Activated T-cell treated with anti-CD3 and anti-CD28 coated beads, Interleukin-2, amount 50 U/mL, for 72 hours (primary cell): ENCODE measurements at regions not wholly inside any gene's neighbourhood (a gene's known extent, or its start where the extent isn't known, plus 50 kb on each side); places are given as distances from the start of the nearest gene placed in this dataset.

ENCODE experiments used
- ATAC-seq, 2 donors: fragments of 150-1000 bp; cut with Tn5 transposase; replicated peaks in 1 of 2; 2 replicates each; pipeline ENCODE4 v1.10.0; 2021; ENCODE audit warnings: moderate library complexity in 2 of 2, mild to moderate bottlenecking in 1 of 2
- DNase-seq, 2 donors: peaks; one replicate each; pipeline ENCODE4 v3.0.0; 2021 to 2022; ENCODE audit warnings: mixed read lengths in 1 of 2
- H3K27ac Mint-ChIP-seq: one replicate; pipeline ENCODE4 v1.8.0; 2022; ENCODE audit warnings: mild to moderate bottlenecking, moderate library complexity, mixed read lengths
- H3K27me3 Mint-ChIP-seq: one replicate; pipeline ENCODE4 v1.8.0; 2022; ENCODE audit warnings: low read depth, mixed read lengths
- H3K36me3 Mint-ChIP-seq, 2 donors: one replicate each; pipeline ENCODE4 v1.8.0; 2022; ENCODE audit warnings: mixed read lengths in 2 of 2, mild to moderate bottlenecking in 1 of 2; ENCODE audit not compliant: insufficient read depth in 2 of 2
- H3K4me1 Mint-ChIP-seq: one replicate; pipeline ENCODE4 v1.8.0; 2022; ENCODE audit warnings: low read depth, mixed read lengths
- H3K4me3 Mint-ChIP-seq, 2 donors: one replicate each; pipeline ENCODE4 v1.8.0; 2022; ENCODE audit warnings: mild to moderate bottlenecking in 2 of 2, mixed read lengths in 2 of 2, moderate library complexity in 2 of 2
- H3K9me3 Mint-ChIP-seq, 2 donors: one replicate each; pipeline ENCODE4 v1.8.0; 2022; ENCODE audit warnings: mixed read lengths in 2 of 2

GRCh38 chr6:133753756-133754155 is 135.2 kb upstream of the TCF21 start:
- no peak overlapping the region for H3K27ac Mint-ChIP-seq

GRCh38 chr6:133754298-133754697 is 134.6 kb upstream of the TCF21 start:
- Mint-ChIP-seq H3K4me3 (no peak overlapping the region), H3K36me3 (no peaks in the 10 kb centered on the region), H3K9me3 (no peaks in the 10 kb centered on the region), H3K27ac (no peak overlapping the region), H3K27me3 (peaks cover 7% of the 10 kb centered on the region), H3K4me1 (no peaks in the 10 kb centered on the region)
- no peak for ATAC-seq
- DNase-seq, result no peak

More at GRCh38 chr6:133753756-133754155, 135.2 kb upstream of the TCF21 start:
- Mint-ChIP-seq H3K4me1 (no peaks in the 10 kb centered on the region), H3K36me3 (no peaks in the 10 kb centered on the region), H3K27me3 (peaks cover 7% of the 10 kb centered on the region), H3K4me3 (no peak overlapping the region), H3K9me3 (no peaks in the 10 kb centered on the region)
- ATAC-seq, result no peak
- DNase-seq, result no peak

- Mint-ChIP-seq H3K36me3 (no peaks in the 10 kb centered on the region), H3K27ac (no peak overlapping the region)
These were observed 132.7 kb upstream of the TCF21 start for GRCh38 chr6:133756078-133756695.

DNA sequence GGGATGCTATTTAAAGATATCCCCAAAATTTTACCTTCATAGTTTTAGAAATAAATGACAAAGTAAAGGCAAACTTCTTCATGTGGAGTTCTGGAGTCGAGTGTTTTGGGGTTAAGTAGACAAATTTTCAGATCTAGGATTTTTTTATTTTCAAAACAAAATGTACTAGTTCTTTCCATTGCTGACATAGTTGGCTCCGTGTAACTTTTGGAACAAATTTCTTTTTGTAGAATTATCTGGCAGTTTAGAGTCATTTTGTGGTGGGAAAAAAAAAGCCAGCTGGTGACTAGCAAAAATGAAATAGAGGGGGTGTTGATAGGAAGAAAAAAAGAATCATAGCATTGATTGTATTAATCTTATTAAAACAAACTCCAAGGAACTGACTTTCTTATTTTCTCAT is 131.6 kb upstream of the TCF21 start:
- no peak for ATAC-seq
- Mint-ChIP-seq H3K9me3 (no peaks in the 10 kb centered on the region), H3K4me3 (no peak overlapping the region), H3K27me3 (peaks cover 14% of the 10 kb centered on the region), H3K4me1 (no peaks in the 10 kb centered on the region), H3K27ac (no peak overlapping the region), H3K36me3 (no peaks in the 10 kb centered on the region)
- no peak for DNase-seq

More at GRCh38 chr6:133756078-133756695, 132.7 kb upstream of the TCF21 start:
- DNase-seq (no peak), ATAC-seq (no peak)
- peaks cover 14% of the 10 kb centered on the region for H3K27me3 Mint-ChIP-seq
- no peak overlapping the region for H3K4me3 Mint-ChIP-seq
- H3K9me3 Mint-ChIP-seq, result no peaks in the 10 kb centered on the region
- no peaks in the 10 kb centered on the region for H3K4me1 Mint-ChIP-seq

DNA sequence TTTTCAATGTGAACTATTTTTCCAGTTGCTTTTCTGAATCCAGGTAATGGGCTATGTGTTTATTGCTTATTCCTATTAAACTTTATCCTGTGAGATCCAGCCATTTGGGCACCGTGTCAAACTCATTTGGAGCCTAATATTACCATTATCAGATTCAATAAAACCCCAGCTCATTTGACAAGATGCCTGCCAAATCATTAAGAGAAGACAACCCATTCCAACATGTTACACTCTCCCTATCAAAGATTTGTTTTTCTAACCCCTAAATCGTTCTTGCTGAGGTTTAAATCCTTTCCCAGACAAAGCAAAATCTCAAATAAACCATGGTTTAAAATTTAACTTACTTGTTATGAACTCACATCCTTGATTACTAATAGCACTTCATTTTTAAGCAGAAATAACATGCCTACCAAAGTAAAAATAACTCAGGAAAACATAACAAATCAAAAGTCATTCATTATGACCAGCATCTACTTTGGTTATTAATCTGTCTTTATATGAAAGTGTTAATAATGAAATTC is 130.0 kb upstream of the TCF21 start:
- peaks cover 17% of the 10 kb centered on the region for H3K27me3 Mint-ChIP-seq
- no peak overlapping the region for H3K27ac Mint-ChIP-seq
- no peaks in the 10 kb centered on the region for H3K9me3 Mint-ChIP-seq
- H3K4me1 Mint-ChIP-seq, result no peaks in the 10 kb centered on the region
- H3K4me3 Mint-ChIP-seq, result no peak overlapping the region
- no peak for ATAC-seq
- H3K36me3 Mint-ChIP-seq, result no peaks in the 10 kb centered on the region
- no peak for DNase-seq

GRCh38 chr6:133759524-133759923 is 129.4 kb upstream of the TCF21 start:
- Mint-ChIP-seq H3K27me3 (peaks cover 23% of the 10 kb centered on the region), H3K27ac (no peak overlapping the region), H3K4me3 (no peak overlapping the region), H3K36me3 (no peaks in the 10 kb centered on the region), H3K4me1 (no peaks in the 10 kb centered on the region), H3K9me3 (no peaks in the 10 kb centered on the region)
- no peak for ATAC-seq
- no peak for DNase-seq

GRCh38 chr6:133761706-133762105 is 127.2 kb upstream of the TCF21 start:
- DNase-seq (no peak), ATAC-seq (no peak)
- H3K9me3 Mint-ChIP-seq, result no peaks in the 10 kb centered on the region
- no peak overlapping the region for H3K27ac Mint-ChIP-seq
- no peaks in the 10 kb centered on the region for H3K36me3 Mint-ChIP-seq
- H3K4me3 Mint-ChIP-seq, result no peak overlapping the region
- H3K27me3 Mint-ChIP-seq, result peaks cover 27% of the 10 kb centered on the region
- H3K4me1 Mint-ChIP-seq, result no peaks in the 10 kb centered on the region

GRCh38 chr6:133764008-133764753 is 124.7 kb upstream of the TCF21 start:
- Mint-ChIP-seq H3K4me3 (no peak overlapping the region), H3K36me3 (no peaks in the 10 kb centered on the region), H3K27me3 (peaks cover 33% of the 10 kb centered on the region), H3K27ac (no peak overlapping the region), H3K9me3 (peaks cover 0 to 2% of the 10 kb centered on the region in 2 donors), H3K4me1 (no peaks in the 10 kb centered on the region)
- DNase-seq, result no peak
- ATAC-seq, result no peak

DNA sequence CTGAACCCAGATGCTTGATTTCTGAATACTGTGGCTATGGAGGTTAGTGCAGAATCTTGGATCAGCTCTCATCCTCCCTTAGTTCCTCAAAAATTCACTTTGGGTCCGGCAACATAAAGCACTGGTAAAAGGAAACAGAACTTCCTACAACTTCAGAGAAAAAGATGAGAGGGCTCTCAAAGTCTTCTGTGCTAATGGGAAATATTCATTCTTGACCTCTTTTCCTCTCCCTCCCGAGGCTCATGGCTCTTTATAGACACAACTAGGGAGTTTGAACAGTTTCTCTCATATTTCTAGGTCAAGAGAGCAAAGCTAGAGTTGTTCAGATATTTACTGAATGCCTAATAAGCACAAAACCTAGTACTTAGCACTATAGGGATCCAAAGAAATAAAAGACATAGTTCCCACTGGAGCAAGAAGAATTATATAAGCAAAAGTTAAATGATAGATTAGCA is 124.1 kb upstream of the TCF21 start:
- no peak for ATAC-seq
- Mint-ChIP-seq H3K27me3 (peaks cover 33% of the 10 kb centered on the region), H3K27ac (no peak overlapping the region), H3K9me3 (peaks cover 0 to 2% of the 10 kb centered on the region in 2 donors), H3K36me3 (no peaks in the 10 kb centered on the region), H3K4me3 (no peak overlapping the region), H3K4me1 (no peaks in the 10 kb centered on the region)
- no peak for DNase-seq

- no peak overlapping the region for H3K4me3 Mint-ChIP-seq
- no peak for DNase-seq
These were observed 121.4 kb upstream of the TCF21 start for GRCh38 chr6:133767357-133767970.

GRCh38 chr6:133768656-133769295 is 120.1 kb upstream of the TCF21 start:
- Mint-ChIP-seq H3K4me1 (no peaks in the 10 kb centered on the region), H3K9me3 (peaks cover 0 to 2% of the 10 kb centered on the region in 2 donors), H3K36me3 (no peaks in the 10 kb centered on the region), H3K27me3 (peaks cover 31% of the 10 kb centered on the region), H3K27ac (no peak overlapping the region), H3K4me3 (no peak overlapping the region)
- DNase-seq (no peak), ATAC-seq (no peak)

More at GRCh38 chr6:133767357-133767970, 121.4 kb upstream of the TCF21 start:
- H3K27ac Mint-ChIP-seq, result no peak overlapping the region
- H3K4me1 Mint-ChIP-seq, result no peaks in the 10 kb centered on the region
- H3K9me3 Mint-ChIP-seq, result peaks cover 0 to 2% of the 10 kb centered on the region in 2 donors
- no peak for ATAC-seq
- no peaks in the 10 kb centered on the region for H3K36me3 Mint-ChIP-seq
- H3K27me3 Mint-ChIP-seq, result peaks cover 33% of the 10 kb centered on the region

- Mint-ChIP-seq H3K4me3 (no peak overlapping the region), H3K9me3 (peaks cover 0 to 2% of the 10 kb centered on the region in 2 donors), H3K36me3 (no peaks in the 10 kb centered on the region), H3K27ac (no peak overlapping the region), H3K27me3 (peaks cover 25% of the 10 kb centered on the region), H3K4me1 (no peaks in the 10 kb centered on the region)
- DNase-seq, result no peak
- ATAC-seq, result no peak
These were observed 119.5 kb upstream of the TCF21 start for GRCh38 chr6:133769463-133769862.

DNA sequence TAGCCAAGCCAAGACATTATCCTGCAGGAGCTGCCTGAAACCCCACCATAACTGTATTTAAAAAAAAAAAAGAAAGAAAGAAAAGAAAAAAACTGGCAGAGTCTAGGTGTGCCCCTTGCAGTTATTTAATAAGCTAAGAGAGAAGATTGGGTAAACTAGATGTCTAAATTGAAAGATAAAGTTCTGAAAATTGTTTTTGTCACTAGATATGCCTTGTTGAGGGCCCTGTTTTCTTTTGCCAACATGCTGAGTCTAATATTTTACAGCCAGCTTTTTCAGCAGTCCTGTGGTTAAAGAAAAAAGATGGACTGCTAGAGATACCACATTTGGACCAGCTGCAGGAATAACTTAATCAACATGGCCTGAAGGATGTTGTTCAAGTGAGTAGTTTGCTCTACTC is 116.3 kb upstream of the TCF21 start:
- Mint-ChIP-seq H3K9me3 (no peaks in the 10 kb centered on the region), H3K4me1 (no peaks in the 10 kb centered on the region), H3K4me3 (no peak overlapping the region), H3K27me3 (peaks cover 8% of the 10 kb centered on the region), H3K27ac (no peak overlapping the region), H3K36me3 (no peaks in the 10 kb centered on the region)
- ATAC-seq (no peak), DNase-seq (no peak)
